ENCODE measurements at regions not wholly inside any gene's neighbourhood (a gene's known extent, or its start where the extent isn't known, plus 50 kb on each side); places are given as distances from the start of the nearest gene placed in this dataset.

DNA sequence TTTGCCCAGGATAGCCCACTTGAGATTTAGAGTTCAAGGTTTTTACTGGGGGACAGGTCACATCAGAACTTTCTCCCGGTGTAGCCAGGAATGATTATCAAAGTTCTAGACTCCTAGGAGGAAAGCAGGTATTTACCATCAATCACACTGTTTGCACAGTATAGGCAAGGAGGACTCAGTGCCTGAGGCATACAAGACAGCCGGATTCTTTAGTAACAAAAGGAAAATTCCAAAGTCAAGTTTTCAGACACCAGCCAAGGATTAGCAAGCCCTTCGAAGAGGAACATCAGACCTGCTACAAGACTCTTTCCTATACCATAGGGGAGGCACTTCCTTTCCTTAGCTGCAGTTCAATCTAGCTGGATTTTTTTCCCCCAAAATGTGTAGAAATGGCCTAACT, 197.8 kb upstream of the USP25 start:
- DNase-seq (ENCODE audit: low spot score) = no peak

DNA sequence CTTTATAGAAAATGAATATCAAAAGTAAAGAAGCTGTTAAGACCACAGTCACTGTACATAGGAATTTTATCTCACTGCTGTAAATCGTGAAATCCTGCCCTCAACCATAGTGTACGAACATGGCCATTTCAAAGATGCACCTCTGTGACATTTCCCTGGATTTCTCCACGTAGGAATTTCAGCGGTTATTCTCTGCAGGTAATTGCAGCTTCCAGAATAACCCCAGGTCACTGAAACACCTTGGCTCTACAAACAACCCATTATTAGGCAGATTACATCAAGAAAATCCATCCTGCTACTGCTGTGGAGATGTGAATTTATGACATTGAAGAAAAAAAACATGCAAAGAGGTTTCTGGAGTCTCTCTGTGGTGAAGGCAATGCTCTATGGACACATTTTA, 196.2 kb upstream of the USP25 start:
- DNase-seq (ENCODE audit: low spot score) = no peak

GRCh38 chr21:15534450-15534886, 195.3 kb upstream of the USP25 start:
- DNase-seq (ENCODE audit: low spot score) = no peak

DNA sequence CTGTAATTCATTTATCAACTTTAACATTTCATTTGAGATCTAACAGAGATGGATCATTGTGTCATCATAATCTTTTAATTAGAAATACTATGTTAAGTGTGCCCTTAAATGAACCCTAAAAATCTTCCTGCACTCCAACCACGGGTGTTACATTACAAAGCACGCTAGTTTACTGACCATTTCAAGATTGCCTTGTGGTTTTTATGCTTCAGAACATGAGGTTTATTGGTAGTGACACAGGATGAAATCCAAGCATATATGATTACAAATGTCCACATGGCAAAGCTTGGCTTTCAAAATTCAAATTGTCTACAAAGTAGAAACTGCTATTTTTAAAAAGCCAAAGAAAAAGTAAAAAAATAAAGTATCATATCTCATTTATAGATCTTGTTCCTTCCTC, 190.4 kb upstream of the USP25 start:
- no peak for DNase-seq (ENCODE audit: low spot score)

- peak; percentile 5 for DNase-seq (ENCODE audit: low spot score)
These were observed 186.3 kb upstream of the USP25 start for GRCh38 chr21:15543473-15543872.

GRCh38 chr21:15549671-15550070, 180.1 kb upstream of the USP25 start:
- peak; percentile 27 for DNase-seq (ENCODE audit: low spot score)

DNA sequence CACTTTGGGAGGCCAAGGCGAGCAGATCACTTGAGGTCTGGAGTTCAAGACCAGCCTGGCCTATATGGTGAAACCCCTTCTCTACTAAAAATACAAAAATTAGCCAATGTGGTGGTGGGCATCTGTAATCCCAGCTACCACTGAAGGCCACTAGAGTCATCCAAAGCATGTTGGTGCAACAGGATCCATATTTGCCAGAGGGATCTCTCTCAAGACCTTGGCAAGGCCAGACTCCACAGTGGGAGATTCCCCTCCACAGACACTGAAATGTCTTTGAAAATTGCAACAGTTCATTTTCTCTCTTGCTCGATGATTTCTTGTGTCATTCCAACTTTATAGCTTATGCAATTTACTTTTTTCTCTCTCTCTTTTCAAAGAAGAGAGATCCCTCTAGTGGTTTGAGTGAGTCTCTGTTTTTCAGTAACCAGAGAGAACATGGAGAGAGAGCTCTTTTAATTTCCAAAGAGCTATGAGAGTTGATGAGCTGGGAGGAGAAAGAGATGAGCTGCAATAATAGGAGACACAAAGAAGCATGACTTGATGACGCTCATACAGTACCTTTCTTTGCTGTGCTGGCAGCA, 176.8 kb upstream of the USP25 start:
- peak; percentile 18 for DNase-seq (ENCODE audit: low spot score)

DNA sequence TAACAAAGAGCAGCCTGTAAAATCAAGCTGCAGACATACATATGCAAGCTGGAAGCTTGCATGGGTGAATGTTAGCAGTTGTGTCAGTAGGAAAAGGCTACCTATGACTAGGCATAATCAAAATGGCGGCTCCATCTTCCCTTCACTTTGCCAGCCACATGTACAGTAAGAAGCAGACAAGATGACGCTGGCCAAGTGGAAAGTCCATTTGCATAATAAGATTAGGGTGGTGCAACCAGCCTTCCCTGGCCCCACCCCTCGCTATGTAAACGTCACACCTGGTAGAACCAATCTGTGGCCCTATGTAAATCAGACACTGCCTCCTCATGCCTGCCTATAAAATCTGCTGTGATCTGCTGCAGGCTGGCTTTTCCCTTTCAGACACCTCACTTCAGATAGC, 171.9 kb upstream of the USP25 start:
- no peak for DNase-seq (ENCODE audit: low spot score)

- no peak for DNase-seq (ENCODE audit: low spot score)
These were observed 170.9 kb upstream of the USP25 start for GRCh38 chr21:15558884-15559283.

GRCh38 chr21:15559660-15560059, 170.1 kb upstream of the USP25 start:
- DNase-seq (ENCODE audit: low spot score) = no peak

DNA sequence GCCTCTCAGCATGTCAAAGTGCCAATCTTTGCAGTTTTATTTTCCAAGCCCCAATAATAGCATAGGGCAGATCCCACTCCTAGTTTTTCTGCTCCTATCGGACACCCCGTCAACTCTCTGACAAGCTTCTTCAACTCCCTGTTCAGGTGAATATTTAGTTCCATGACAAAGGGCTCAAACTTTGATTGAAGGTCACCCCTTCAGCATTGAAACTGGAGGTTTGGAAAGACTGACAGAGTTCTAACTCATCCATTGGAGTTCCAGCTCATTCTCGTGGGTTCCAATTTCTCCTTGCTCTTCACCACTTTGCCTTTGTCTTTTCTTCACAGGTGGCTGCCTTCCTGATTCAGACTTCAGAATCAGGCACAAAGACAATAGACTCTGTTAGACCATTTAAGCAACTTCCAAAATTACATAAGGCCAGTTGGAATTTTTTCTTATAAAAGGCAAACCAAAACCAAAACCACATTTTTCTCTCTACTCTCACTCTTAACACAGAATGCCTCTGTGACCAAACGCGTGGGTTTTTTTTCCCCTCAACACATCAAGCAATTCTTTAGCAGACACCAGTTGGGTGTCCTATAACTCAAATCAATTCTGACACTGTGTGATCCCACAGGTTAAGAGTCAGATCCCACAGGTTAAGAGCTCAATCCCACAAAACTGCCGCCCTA, 169.3 kb upstream of the USP25 start:
- DNase-seq (ENCODE audit: low spot score) = peak; percentile 4

- no peak for DNase-seq (ENCODE audit: low spot score)
These were observed 167.0 kb upstream of the USP25 start for GRCh38 chr21:15562748-15563147.

DNA sequence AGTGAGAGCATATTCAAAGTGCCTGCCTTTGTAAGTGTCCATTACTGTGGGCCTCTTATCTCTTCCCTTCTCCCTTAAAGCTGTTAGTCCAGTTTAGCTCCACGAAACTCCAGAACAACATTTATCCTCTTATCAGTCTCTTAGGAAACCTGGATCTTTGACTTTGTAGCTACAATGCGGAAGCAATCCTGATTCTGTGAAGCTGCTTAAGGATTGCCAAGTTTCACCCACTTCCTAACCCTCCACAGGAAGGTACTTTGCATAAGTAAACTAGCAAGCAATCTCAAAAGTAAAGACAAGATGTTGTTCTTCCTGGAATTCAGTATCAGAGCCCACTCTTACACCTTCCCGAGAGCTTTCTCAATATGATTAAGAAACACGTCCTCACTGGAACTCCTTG, 164.9 kb upstream of the USP25 start:
- DNase-seq (ENCODE audit: low spot score) = no peak

DNA sequence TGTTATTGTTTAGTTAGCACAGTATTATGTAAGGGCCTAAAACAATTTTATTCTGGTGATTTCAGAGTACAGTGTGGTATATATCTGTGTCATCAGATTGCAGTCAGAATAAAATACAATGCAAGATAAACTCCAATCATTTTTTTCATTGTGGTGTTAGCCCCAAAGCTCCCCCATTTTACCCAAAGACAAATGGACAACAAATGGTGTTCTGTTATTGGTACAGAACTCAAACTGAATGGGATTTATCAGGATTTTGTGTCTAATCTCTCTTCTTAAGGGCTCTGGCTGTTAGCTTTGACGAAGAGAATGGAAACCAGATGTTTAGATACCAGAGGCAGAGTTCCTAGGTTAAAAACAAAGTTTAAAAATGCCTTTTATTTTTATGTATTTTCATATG, 163.1 kb upstream of the USP25 start:
- no peak for DNase-seq (ENCODE audit: low spot score)

- DNase-seq (ENCODE audit: low spot score) = no peak
These were observed 162.6 kb upstream of the USP25 start for GRCh38 chr21:15567191-15567590.

GRCh38 chr21:15568516-15568915, 161.3 kb upstream of the USP25 start:
- no peak for DNase-seq (ENCODE audit: low spot score)

DNA sequence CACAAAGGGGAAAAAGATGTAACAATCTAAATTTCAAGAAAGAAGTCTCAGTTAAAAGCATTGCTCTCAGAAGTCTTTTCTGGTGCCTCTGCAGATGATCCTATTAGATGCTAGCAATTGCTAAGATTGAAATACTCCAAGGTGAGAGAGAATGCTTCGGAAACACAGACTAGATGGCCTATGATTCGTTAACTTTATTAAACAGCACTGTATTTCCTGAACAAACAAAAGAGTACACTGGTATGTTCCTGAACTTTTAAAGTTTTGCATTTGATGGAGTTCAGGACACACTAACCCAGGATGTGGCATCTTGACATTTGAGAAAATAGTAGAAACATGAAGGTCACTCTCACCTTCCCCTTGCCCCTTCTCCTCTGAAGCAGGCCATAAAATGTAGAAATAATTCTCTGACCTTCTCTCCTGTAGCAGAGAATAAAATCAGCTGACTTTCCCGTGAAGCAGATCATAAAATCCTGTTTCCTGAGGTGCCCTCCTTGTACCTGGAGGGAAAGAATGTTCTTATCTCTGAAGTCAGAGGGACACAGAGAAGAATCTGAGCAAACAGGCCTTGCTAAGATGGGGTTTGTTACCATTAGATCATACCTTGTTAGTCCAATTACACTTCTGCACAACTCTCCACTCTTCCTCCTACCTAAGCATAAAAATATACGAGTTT, 142.9 kb upstream of the USP25 start:
- DNase-seq (ENCODE audit: low spot score) = no peak

DNA sequence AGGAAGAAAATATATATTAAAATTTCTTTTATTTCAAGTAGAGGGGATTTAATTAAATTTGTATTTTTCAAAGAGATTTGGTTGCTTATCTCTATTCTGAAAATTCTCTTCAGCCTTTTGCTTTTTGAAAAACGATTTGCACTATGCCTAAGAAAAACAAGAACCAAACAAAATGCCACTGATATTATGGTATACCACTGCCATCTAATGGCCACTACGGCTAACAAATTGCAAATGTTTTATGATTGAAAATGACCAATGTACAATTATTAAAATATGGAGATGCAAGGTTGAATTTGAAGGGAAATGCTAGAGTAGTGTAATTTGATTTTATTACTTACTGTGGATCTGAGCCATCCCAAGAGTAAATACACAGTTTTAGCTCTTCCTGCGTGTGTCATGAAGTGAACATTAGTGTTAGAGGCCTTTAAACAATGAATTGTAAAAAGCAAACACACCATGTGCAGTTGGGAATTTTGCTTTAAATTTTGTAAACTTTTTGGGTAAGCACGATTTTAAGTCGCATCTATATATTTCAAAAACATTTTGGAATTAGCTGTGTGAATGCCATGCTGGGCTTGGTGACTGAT, 137.4 kb upstream of the USP25 start:
- DNase-seq (ENCODE audit: low spot score) = peak; percentile 52

DNA sequence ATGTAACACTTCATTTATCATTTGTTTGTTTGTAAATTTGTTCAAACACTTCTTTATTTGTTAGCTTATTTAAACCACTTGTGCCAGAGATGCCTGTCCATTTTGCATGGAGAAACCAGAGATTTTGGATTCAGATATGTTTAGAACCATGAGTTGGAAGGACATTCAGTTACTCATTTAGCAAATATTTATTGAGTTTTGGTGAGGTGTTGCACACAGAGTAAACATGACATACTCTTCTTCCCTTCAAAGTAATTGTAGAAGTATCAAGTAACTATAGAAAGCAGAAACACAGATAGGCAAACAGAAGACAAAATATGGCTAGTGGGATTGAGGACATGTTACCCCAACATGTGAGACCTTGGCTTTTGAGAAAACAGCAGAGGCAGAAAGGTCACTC, 136.8 kb upstream of the USP25 start:
- no peak for DNase-seq (ENCODE audit: low spot score)

DNA sequence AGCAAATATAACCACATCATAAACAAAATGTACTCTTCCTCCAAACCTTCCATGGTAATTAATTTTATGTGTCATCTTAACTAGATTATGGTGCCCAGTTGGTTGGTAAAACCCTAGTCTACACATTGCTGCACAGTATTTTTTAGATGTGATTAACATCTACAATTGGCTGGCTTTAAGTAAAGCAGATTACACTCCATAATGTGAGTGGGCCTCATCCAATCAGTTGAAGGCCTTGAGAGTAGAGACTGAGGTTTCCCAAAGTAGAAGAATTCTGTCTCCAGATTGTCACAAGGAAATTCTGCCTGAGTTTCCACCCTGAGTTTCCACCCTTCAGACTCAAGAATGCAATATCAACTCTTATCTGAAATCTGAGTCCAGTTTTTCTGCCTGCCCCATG, 128.4 kb upstream of the USP25 start:
- no peak for DNase-seq (ENCODE audit: low spot score)

GRCh38 chr21:15604413-15604812, 125.4 kb upstream of the USP25 start:
- peak; percentile 51 for DNase-seq (ENCODE audit: low spot score)

- no peak for DNase-seq (ENCODE audit: low spot score)
These were observed 115.0 kb upstream of the USP25 start for GRCh38 chr21:15614766-15615165.

DNA sequence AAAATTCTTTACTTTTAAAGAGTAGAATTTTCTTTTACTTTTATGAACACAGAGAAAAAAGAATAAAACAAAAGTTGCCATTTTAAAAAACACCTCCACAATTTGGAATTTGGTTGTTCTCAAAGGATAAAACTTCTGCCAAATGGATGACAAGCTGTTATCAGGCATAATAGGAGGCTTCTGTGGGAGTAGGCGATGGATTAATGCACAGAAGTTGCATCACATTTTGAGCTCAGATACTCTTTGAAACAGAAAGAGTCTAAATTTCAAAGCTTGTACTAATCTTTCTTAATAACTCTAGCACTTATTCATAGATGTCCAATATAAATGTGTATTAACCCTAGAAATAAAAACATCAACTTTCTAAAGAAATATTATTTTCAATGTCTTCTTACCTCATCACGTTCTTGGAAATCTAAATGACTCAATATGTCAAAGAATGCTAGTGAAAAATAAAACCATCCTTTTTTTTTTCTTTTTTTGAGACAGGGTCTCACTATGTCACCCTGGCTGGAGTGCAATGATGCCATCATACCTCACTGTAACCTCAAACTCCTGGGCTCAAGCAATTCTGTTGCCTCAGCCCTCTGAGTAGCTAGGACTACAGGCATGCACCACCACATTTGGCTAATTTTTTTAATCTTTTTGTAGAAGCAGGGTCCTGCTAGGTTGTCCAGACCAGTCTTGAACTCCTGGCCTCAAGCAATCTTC, 112.8 kb upstream of the USP25 start:
- no peak for DNase-seq (ENCODE audit: low spot score)

Data from AG20443 (cell line).